HL-60/S4 treated with phorbol 12-myristate 13-acetate at 8.2 ng/mL for 4 days and 3 days (cell line): ENCODE measurements at regions not wholly inside any gene's neighbourhood (a gene's known extent, or its start where the extent isn't known, plus 50 kb on each side); places are given as distances from the start of the nearest gene placed in this dataset.

Source experiments
- in situ Hi-C: fragments of 300-500 bp; cut with MboI; formaldehyde crosslinking; loops from 2 replicates; pipeline ENCODE4 v1.15.0; 2022; ENCODE audit warnings: low sequenced_read_pairs

- in situ Hi-C loops: no loop called here
Observed at GRCh38 chr16:66081775-66082366, 284.6 kb upstream of the CDH5 start.

DNA sequence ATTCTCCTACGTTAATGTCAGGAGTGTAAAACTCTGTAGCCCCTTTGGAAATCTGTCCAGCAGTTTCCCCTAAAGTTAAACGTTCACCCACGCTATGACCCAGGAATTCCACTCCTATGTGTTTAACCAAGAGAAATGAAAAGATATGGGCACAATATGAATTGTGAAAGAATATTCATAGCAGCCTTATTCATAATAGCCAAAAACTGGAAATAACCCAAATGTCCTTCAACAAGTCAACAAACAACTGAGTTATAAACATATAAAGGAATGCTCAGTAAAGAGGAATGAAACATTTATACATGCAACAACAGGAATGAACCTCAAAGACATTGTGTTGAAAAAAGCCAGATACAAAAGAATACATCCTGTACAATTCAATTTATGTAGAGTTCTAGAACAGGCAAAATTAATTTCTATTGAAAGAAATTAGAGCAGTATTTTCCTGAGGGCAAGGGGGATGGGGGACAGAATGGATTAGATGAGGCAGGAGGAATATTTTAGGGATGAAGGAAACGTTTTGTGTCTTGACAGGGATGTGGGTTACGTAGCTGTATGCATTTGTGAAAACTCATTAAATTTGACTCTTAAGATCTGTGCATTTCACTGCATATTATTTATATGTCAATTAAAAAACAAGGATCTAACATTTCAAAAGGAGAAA, 286.7 kb upstream of the CDH5 start:
- in situ Hi-C loops: no loop called here

DNA sequence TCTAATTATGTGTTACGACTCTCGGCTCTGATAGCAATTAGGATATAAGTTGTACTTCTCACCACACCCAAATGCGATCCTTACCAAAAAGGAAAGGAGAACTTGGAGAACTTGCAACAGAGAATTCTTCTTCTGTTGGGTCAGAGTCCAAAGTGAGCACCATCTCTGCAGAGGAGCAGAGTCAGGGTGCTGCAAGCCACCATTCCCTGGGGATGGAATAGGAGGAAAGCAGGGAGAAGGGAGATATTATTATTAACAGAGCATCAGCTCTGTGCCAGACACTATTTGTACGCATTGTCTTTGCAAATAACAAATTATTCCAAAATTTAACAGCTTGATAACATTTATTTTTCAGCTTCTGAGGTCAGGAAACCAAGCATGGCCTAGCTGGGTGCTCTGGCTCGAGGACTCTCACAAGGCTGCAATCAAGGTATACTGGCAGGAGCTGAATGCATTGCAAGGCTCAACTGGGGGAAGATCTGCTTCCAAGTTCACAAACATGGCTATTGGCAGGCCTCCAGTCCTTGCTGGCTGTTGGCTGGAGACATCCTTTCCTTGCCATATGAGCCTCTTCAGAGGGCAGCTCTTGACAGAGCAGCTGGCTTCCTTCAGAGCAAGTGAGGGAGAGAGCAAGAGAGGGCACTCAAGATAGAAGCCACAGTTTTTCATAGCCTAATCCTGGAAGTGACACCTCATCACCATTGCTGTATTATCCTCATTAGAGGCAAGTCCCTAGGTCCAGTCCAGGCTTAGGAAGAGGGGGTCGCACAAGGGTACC, 296.2 kb upstream of the CDH5 start:
- in situ Hi-C loops: no loop called here

GRCh38 chr16:66069587-66069986, 296.9 kb upstream of the CDH5 start:
- in situ Hi-C loops: no loop called here

DNA sequence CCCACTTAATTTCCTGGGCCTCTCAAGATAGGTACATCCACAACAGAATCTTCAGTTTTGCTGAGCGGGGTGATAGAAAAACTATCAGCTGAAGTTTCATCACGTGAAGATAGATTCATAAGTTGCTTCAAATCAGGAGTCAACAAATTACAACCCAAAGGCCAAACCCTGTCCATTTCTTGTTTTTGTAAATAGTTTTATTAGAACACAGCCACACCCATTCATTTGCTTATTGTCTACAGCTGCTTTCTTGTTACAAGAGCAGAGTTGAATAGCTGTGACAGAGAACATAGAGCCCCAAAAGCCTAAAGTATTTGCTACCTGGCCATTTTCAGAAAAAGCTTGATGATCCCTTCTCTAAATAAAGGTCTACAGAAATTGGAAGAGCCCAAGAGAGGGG, 300.1 kb upstream of the CDH5 start:
- in situ Hi-C loops: no loop called here

- in situ Hi-C loops: no loop called here
Observed at GRCh38 chr16:66065925-66066324, 300.6 kb upstream of the CDH5 start.

DNA sequence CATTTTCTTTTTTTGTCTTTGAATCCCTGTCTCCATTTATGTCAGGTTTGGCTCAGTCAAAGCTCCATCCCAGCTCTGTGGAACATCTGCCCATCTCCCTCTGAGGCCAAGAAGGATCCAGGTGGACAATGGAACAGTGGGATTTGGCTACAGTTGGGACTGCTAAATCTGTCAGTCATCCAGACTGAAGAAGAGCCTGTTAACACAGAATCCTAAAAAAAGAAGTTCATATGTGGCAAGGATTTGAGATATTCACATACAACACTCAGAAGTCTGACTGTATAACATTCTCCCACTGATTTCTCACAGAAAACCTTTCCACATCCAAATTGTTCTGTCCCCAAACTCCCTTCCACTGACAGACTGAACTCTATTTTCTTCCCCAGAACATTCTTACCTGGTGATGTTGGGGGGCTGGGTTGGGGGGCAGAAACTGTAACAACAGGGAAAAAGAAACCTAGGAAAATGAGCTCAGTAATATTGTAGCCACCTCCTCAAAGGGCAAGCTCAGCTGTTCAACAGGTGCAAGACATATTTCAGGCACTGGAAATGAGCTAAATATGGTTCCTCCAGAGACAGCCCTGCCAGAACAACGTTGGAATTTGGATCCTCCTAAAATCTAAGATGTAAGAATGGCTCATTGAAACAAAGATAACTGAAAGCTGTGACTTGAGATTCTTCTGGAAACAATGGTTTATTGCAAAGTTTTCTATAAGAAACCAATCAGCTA, 301.5 kb upstream of the CDH5 start:
- in situ Hi-C loops: no loop called here

GRCh38 chr16:66058832-66059231, 307.7 kb upstream of the CDH5 start:
- in situ Hi-C loops: no loop called here

DNA sequence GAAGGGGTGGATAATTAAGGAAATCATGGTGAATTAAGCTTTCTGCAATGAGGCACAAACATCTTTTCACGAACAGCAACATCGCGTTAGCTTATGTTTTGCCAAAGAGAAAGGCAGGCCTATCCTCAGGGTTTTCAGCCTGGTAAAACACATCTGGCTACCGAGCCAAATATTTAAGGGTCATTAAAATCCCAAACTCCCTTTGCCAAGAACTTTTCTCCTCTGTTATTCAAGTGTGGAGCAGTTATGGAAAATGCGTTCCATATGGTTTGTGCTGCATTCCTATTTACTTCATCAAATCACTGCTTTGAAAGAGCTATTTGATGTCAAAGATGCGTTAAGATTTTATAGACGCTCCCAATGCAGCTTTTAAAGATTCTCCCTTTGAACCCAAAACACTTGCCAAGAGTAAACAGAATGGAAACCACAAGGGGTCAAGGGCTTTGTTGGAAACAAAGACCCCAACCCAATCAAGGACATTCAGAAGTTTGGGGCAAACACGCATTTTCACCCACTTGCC, 308.3 kb upstream of the CDH5 start:
- in situ Hi-C loops: no loop called here

DNA sequence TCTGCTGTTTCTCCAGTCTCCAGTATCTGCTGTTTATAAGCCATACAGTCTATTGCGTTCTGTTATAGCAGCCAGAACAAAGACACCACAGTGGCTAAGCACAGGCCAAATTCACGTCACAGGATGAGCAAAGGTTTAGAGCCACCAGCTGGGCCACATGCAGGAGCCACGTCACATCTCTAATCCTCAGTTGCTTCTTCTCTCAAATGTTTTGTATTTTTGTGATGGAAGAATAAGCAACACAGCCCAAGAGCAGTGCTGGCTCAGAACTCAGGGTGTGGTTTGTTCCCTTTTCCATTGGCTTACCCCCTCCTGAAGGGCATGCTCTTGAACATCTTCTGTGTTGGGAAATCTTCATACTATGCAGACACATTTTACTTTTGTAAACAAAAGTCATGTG, 309.4 kb upstream of the CDH5 start:
- in situ Hi-C loops: no loop called here

GRCh38 chr16:66054095-66054494, 312.4 kb upstream of the CDH5 start:
- in situ Hi-C loops: no loop called here

- in situ Hi-C loops: no loop called here
Observed at GRCh38 chr16:66052745-66053144, 313.7 kb upstream of the CDH5 start.

GRCh38 chr16:66050991-66051390, 315.5 kb upstream of the CDH5 start:
- in situ Hi-C loops: no loop called here

- in situ Hi-C loops: no loop called here
Observed at GRCh38 chr16:66049865-66050264, 316.6 kb upstream of the CDH5 start.

GRCh38 chr16:66045626-66046025, 320.9 kb upstream of the CDH5 start:
- in situ Hi-C loops: no loop called here

GRCh38 chr16:66044556-66044955, 321.9 kb upstream of the CDH5 start:
- in situ Hi-C loops: no loop called here

- in situ Hi-C loops: no loop called here
Observed at GRCh38 chr16:66044089-66044488, 322.4 kb upstream of the CDH5 start.

DNA sequence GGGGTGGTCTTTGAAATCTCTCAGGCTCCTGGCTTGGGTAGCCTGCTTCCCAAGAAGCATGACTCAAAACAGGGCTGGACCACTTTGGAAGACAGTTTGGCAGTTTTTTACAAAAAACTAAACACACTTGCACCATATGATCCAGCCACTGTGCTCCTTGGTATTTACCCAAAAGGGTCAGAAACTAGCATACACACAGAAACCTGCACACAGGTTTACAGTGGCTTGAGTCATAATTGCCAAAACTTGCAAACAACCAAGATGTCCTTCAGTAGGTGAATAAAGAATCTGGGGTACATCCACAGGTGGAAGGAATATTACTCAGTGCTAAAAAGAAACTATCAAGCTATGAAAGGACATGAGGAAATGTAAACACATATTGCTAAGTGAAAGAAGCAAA, 323.2 kb upstream of the CDH5 start:
- in situ Hi-C loops: no loop called here

- in situ Hi-C loops: no loop called here
Observed at GRCh38 chr16:66042341-66042740, 324.1 kb upstream of the CDH5 start.

DNA sequence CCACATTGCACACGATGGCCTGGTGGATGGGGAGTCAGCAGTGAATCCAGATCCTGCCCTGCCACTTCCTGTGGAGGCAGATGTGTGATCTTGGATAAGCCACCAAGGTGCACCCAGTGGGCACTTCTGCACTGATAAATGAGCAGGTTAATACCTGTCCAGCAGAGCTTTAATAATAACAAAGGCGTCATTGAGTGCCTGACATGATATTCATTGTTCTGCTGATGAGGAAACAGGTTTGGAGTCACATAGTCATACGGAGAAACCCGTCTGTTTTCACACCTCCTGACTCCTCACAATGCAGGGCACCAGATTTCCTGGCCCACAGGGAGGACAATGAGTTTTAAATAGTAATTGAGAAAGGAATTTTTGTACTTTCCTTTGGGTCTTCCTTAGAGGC, 324.6 kb upstream of the CDH5 start:
- in situ Hi-C loops: no loop called here

DNA sequence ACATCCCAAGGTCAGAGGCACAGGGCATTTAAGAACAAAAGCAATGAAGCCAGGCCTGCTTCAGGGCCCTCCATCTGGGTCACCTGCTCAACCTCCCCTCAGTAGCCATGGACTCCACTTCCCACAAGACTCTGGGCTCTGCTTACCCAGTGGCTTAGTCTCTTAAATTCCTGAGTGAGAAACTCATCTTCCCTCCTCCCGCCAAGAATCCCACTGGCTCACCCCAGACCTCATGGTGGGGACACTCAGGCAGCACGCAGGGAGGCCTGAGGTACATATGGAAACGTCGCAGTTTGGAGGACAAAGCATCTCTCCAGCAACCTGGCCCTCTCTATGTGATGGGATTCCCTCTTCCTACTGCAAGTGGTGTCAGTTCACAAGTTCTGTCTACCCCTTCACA, 326.7 kb upstream of the CDH5 start:
- in situ Hi-C loops: no loop called here
